ENCODE measurements at regions not wholly inside any gene's neighbourhood (a gene's known extent, or its start where the extent isn't known, plus 50 kb on each side); places are given as distances from the start of the nearest gene placed in this dataset.
"Not testable (repeated sequence)": the region's sequence is repeated elsewhere in the genome, so short reads cannot be mapped to it uniquely, and the experiment has no call there.

DNA sequence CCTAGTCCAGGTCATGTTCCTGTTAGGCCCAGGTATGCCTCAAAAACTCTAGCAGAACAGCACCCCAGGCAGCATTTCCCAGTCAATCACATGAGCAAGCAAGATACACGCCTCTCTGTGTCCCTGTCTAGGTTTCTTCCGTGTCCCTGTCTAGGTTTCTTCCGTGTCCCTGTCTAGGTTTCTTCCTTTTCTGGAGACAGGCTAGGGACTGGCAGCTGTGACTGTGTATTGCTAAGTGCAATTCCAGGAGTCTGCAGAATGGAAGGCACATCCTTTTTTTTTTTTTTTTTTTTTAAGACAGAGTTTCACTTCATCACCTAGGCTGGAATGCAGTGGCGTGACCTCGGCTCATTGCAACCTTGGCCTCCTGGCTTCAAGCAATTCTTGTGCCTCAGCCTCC is 77.6 kb downstream of the SETD4 start:
- 72 to 97% methylated on average over 4 to 5 of the region's 5 CpGs for WGBS, 2 donors
- TF ChIP-seq, protein P1, sequence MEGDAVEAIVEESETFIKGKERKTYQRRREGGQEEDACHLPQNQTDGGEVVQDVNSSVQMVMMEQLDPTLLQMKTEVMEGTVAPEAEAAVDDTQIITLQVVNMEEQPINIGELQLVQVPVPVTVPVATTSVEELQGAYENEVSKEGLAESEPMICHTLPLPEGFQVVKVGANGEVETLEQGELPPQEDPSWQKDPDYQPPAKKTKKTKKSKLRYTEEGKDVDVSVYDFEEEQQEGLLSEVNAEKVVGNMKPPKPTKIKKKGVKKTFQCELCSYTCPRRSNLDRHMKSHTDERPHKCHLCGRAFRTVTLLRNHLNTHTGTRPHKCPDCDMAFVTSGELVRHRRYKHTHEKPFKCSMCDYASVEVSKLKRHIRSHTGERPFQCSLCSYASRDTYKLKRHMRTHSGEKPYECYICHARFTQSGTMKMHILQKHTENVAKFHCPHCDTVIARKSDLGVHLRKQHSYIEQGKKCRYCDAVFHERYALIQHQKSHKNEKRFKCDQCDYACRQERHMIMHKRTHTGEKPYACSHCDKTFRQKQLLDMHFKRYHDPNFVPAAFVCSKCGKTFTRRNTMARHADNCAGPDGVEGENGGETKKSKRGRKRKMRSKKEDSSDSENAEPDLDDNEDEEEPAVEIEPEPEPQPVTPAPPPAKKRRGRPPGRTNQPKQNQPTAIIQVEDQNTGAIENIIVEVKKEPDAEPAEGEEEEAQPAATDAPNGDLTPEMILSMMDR (IDR thresholded peaks at IDR 0.05), result no peak
- TF ChIP-seq POLR2A (IDR thresholded peaks at IDR 0.05), result no peak
- no peak overlapping the region for H3K4me3 ChIP-seq (ENCODE audit: low read depth, poor library complexity, severe bottlenecking)
- intact Hi-C loops (cut with DNase I; ENCODE audit: low total_unique reads), result no loop called here
- DNase-seq (ENCODE audit: low spot score in 2 of 2), result no peak

DNA sequence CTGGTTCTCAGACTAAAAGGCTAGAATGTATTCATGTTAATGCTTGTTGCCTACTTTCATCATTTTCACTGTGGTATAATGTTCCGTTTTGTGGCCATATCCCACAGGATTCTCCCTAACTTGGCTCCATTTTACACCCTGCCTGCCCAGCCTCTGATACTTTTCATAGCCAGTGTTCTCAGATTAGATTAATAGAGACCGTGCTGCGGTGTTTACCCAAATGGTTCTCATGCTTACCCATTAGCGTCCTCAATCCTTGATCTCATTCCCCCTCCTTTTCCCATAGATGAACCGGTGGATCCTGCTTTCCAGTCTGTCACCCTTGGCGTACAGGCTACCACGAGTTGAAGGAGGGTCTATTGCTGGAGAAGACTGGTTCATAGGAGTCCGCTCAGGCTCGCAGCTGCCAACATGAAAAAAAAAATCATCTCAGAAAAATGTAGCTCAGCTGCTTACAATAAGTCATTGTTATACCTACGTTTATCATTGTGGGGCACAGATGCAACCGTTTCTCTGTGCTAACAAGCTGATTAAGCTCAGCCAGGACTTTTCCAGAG is 78.7 kb downstream of the SETD4 start:
- no peak for DNase-seq (ENCODE audit: low spot score in 2 of 2)
- intact Hi-C loops (cut with DNase I; ENCODE audit: low total_unique reads), result no loop called here
- WGBS, 2 donors, result 39 to 59% methylated on average over 11 of the region's 11 CpGs

DNA sequence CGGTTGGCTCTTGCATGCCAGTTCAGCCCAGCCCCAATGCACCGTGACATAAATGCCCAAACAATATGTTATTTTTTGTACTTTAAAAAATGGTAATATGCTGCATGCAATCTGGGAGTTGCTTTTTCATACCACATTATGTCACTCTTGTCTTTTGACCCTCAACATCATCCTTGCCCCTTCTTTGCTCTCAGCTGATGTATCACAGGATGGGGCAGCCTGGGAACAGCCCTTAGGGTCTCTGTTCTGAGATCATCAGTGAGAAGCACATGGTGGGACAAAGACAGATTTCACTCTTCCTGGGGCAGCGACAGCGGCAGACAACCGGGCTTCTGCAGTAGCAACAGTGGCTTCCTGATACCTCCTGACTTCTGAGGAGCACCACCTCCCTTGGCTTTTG is 79.5 kb downstream of the SETD4 start:
- intact Hi-C loops (cut with DNase I; ENCODE audit: low total_unique reads), result no loop called here
- 71 to 84% methylated on average over 5 of the region's 5 CpGs for WGBS, 2 donors

More for the DNA sequence above, 78.7 kb downstream of the SETD4 start:
- no peak overlapping the region for H3K4me3 ChIP-seq (ENCODE audit: low read depth, poor library complexity, severe bottlenecking)
- TF ChIP-seq POLR2A (IDR thresholded peaks at IDR 0.05), result no peak
- TF ChIP-seq, protein P1 (IDR thresholded peaks at IDR 0.05), result no peak

DNA sequence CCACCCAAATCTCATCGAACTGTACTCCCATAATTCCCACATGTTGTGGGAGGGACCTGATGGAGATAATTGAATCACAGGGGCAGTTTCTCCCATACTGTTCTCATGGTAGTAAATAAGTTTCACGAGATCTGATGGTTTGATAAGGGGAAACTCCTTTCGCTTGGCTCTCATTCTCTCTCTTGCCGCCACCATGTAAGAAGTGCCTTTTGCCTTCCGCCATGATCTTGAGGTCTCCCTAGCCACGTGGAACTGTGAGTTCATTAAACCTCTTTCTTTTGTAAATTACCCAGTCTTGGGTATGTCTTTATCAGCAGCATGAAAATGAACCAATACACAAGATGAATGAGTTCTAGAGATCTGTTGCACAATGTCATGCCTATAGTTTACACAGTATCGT is 82.5 kb downstream of the SETD4 start:
- H3K4me3 ChIP-seq (ENCODE audit: low read depth, poor library complexity, severe bottlenecking); DNase-seq (ENCODE audit: low spot score in 2 of 2); intact Hi-C loops (cut with DNase I; ENCODE audit: low total_unique reads): not testable (repeated sequence)
- 87 to 92% methylated on average over 7 of the region's 7 CpGs for WGBS, 2 donors

More for the DNA sequence above, 79.5 kb downstream of the SETD4 start:
- no peak overlapping the region for H3K4me3 ChIP-seq (ENCODE audit: low read depth, poor library complexity, severe bottlenecking)
- TF ChIP-seq, protein P1 (IDR thresholded peaks at IDR 0.05), result no peak
- no peak for TF ChIP-seq POLR2A (IDR thresholded peaks at IDR 0.05)
- DNase-seq (ENCODE audit: low spot score in 2 of 2), result peak in 1 of 2 donors; percentile 49

DNA sequence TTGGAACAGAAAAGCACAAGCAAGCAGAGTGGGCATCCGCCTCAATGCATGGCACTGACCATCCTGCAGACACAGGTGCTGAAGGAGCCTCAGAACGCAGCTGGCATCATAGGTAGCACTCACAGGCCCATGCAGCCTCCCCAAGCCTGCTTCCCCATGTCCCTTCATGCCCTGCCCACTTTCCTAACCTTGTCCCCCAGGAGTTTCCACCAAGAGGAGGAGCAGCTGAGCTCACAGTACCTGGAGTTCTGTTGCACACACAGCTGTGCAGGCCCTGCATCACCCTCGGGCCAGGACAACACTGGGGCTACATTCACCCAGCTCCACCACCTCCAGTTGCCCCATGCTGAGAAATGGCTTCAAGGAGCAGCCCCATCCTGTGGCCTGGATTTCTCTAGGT is 83.4 kb downstream of the SETD4 start:
- TF ChIP-seq POLR2A (IDR thresholded peaks at IDR 0.05), result no peak
- TF ChIP-seq, protein P1 (IDR thresholded peaks at IDR 0.05), result no peak
- WGBS, 2 donors, result 80 to 83% methylated on average over 3 of the region's 3 CpGs
- intact Hi-C loops (cut with DNase I; ENCODE audit: low total_unique reads), result no loop called here
- no peak overlapping the region for H3K4me3 ChIP-seq (ENCODE audit: low read depth, poor library complexity, severe bottlenecking)
- DNase-seq (ENCODE audit: low spot score in 2 of 2), result peak in 1 of 2 donors; percentile 57

DNA sequence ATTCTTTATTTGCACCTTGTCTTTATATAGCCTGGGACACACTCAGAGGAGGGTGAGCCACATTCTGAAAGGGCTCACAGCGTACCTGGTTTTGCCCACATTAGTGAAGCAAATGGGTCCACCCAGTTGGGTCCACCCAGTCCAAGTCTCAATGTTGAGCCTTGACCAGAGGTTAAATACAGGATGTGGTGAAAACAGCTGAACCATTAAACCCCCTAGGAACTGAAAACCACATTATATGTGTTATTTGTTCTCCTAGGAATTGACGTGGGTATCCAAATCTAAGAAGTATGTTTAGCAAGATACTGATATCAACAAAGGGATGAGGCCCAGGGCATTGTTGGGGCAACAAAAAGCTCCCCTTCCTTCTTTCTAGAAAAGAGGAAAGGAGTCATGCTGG is 83.8 kb downstream of the SETD4 start:
- intact Hi-C loops (cut with DNase I; ENCODE audit: low total_unique reads), result no loop called here
- 83 to 89% methylated on average over 2 of the region's 2 CpGs for WGBS, 2 donors
- no peak overlapping the region for H3K4me3 ChIP-seq (ENCODE audit: low read depth, poor library complexity, severe bottlenecking)
- TF ChIP-seq, protein P1 (IDR thresholded peaks at IDR 0.05), result no peak
- TF ChIP-seq POLR2A (IDR thresholded peaks at IDR 0.05), result no peak
- DNase-seq (ENCODE audit: low spot score in 2 of 2), result peak in 1 of 2 donors; percentile 36
